IMR-90 (cell line): ENCODE measurements at regions not wholly inside any gene's neighbourhood (a gene's known extent, or its start where the extent isn't known, plus 50 kb on each side); places are given as distances from the start of the nearest gene placed in this dataset.

Source experiments
- ATAC-seq: fragments of 200-7000 bp; cut with Tn5 transposase; 2 replicates; pipeline ENCODE4 v1.9.1; 2020; ENCODE audit warnings: low read depth, mild to moderate bottlenecking, moderate library complexity
- BruUV-seq: library from RNA; stranded (reverse); fragments of 400-500 nt; replicated peaks from 2 replicates; lab custom pipeline; 2021; lab: Mats Ljungman, UMichigan
- CTCF ChIA-PET: fragments of 300-600 bp; formaldehyde crosslinking; extraction: SDS; loops from one replicate; lab custom pipeline; 2021; ENCODE audit warnings: antibody characterized with exemption; lab: Yijun Ruan, JAX
- POLR2A ChIA-PET: fragments of 300-600 bp; sonication (Branson Sonifier 250); formaldehyde crosslinking; loops from one replicate; lab custom pipeline; 2022; ENCODE audit warnings: antibody characterized with exemption; ENCODE audit not compliant: unreplicated experiment; lab: Charles Lee
- DNase-seq: peaks from one replicate; pipeline ENCODE4 v3.0.0; 2013
- H2AFZ ChIP-seq: replicated peaks from 2 replicates; pipeline ENCODE3; 2013; ENCODE audit warnings: low read length, mild to moderate bottlenecking; ENCODE audit not compliant: poor library complexity
- H2AK5ac ChIP-seq: 2 replicates; pipeline ENCODE4 v1.6.1; 2013; ENCODE audit warnings: low read depth, low read length, inconsistent platforms
- H2AK9ac ChIP-seq: replicated peaks from 2 replicates; pipeline ENCODE3; 2013; ENCODE audit warnings: mild to moderate bottlenecking, low read depth, low read length, moderate library complexity; ENCODE audit not compliant: poor library complexity
- H2BK120ac ChIP-seq: 2 replicates; pipeline ENCODE4 v1.6.1; 2013; ENCODE audit warnings: low read depth, low read length, inconsistent platforms
- H2BK15ac ChIP-seq: 3 replicates; pipeline ENCODE4 v1.6.1; 2013; ENCODE audit warnings: low read depth, low read length, inconsistent platforms
- H2BK20ac ChIP-seq: 2 replicates; pipeline ENCODE4 v1.6.1; 2013; ENCODE audit warnings: low read depth, mild to moderate bottlenecking, inconsistent platforms, low read length, moderate library complexity
- H2BK5ac ChIP-seq: 2 replicates; pipeline ENCODE4 v1.6.1; 2013; ENCODE audit warnings: mild to moderate bottlenecking, low read depth, low read length, inconsistent platforms; ENCODE audit not compliant: poor library complexity, severe bottlenecking
- H3K14ac ChIP-seq: replicated peaks from 2 replicates; pipeline ENCODE4 v1.6.1; 2013; ENCODE audit warnings: low read depth, low read length, inconsistent platforms
- H3K18ac ChIP-seq: 2 replicates; pipeline ENCODE4 v1.6.1; 2013; ENCODE audit warnings: low read depth, low read length, control low read depth
- H3K23ac ChIP-seq: 2 replicates; pipeline ENCODE4 v1.6.1; 2013; ENCODE audit warnings: low read depth, low read length, inconsistent platforms
- H3K27ac ChIP-seq: 2 replicates; pipeline ENCODE4 v1.5.1; 2013; ENCODE audit warnings: mild to moderate bottlenecking, control low read depth, low read length; ENCODE audit not compliant: insufficient read depth
- H3K27me3 ChIP-seq: 2 replicates; pipeline ENCODE4 v1.6.1; 2013; ENCODE audit warnings: low read length; ENCODE audit not compliant: control insufficient read depth, insufficient read depth
- H3K36me3 ChIP-seq: 2 replicates; pipeline ENCODE4 v1.6.1; 2013; ENCODE audit warnings: low read length, mixed read lengths; ENCODE audit not compliant: control insufficient read depth, insufficient read depth
- H3K4ac ChIP-seq: 2 replicates; pipeline ENCODE4 v1.6.1; 2013; ENCODE audit warnings: low read depth, low read length, inconsistent platforms
- H3K4me1 ChIP-seq: 2 replicates; pipeline ENCODE4 v1.6.1; 2013; ENCODE audit warnings: low read length, mixed read lengths; ENCODE audit not compliant: control insufficient read depth, insufficient read depth
- H3K4me2 ChIP-seq: 2 replicates; pipeline ENCODE4 v1.6.1; 2013; ENCODE audit warnings: low read depth, mild to moderate bottlenecking, control low read depth, low read length, moderate library complexity
- H3K4me3 ChIP-seq: 2 replicates; pipeline ENCODE4 v1.5.1; 2013; ENCODE audit warnings: low read depth, mild to moderate bottlenecking, control low read depth, low read length, moderate library complexity; ENCODE audit not compliant: insufficient read depth
- H3K56ac ChIP-seq: 2 replicates; pipeline ENCODE4 v1.6.1; 2013; ENCODE audit warnings: low read length, inconsistent platforms; ENCODE audit not compliant: insufficient read depth; ENCODE audit errors: extremely low read depth
- H3K79me1 ChIP-seq, 2 experiments: 2 replicates each; pipeline ENCODE4 v1.6.1; 2013; ENCODE audit warnings: low read length in 2 of 2, inconsistent platforms in 1 of 2, low read depth in 1 of 2
- H3K9ac ChIP-seq: 2 replicates; pipeline ENCODE4 v1.6.1; 2013; ENCODE audit warnings: low read depth, low read length, control low read depth
- H3K9me1 ChIP-seq: 2 replicates; pipeline ENCODE4 v1.6.1; 2013; ENCODE audit warnings: low read length, inconsistent platforms; ENCODE audit not compliant: insufficient read depth
- H3K9me3 ChIP-seq: 2 replicates; pipeline ENCODE4 v1.6.1; 2013; ENCODE audit warnings: low read length; ENCODE audit not compliant: control insufficient read depth, insufficient read depth
- H4K20me1 ChIP-seq: 2 replicates; pipeline ENCODE4 v1.6.1; 2013; ENCODE audit warnings: low read length, inconsistent platforms; ENCODE audit not compliant: insufficient read depth
- H4K5ac ChIP-seq: 2 replicates; pipeline ENCODE4 v1.6.1; 2013; ENCODE audit warnings: mild to moderate bottlenecking, low read depth, low read length, control low read depth
- H4K8ac ChIP-seq, 2 experiments: 2 replicates each; pipeline ENCODE4 v1.6.1; 2013; ENCODE audit warnings: low read depth in 2 of 2, low read length in 2 of 2, control low read depth in 1 of 2, inconsistent platforms in 1 of 2
- H4K91ac ChIP-seq: 2 replicates; pipeline ENCODE4 v1.6.1; 2013; ENCODE audit warnings: low read depth, low read length, inconsistent platforms; ENCODE audit not compliant: insufficient read depth
- FOS ChIP-seq: fragments of 150-350 bp; IDR thresholded peaks from 2 replicates; pipeline ENCODE4 v1.6.1; 2016; ENCODE audit warnings: low read depth, low read length
- MAZ ChIP-seq: IDR thresholded peaks from 2 replicates; pipeline ENCODE4 v1.6.1; 2012; ENCODE audit warnings: low read depth, mild to moderate bottlenecking, low read length, improper control_type of control experiment, moderate library complexity, borderline replicate concordance
- dilution Hi-C: fragments of 300-500 bp; cut with HindIII; formaldehyde crosslinking; loops from one replicate; pipeline ENCODE4 v1.14.3; 2018; ENCODE audit warnings: low sequenced_read_pairs; ENCODE audit not compliant: unreplicated experiment
- in situ Hi-C: fragments of 300-500 bp; cut with MboI; formaldehyde crosslinking; loops from 3 replicates; pipeline ENCODE4 v1.14.3; 2019; ENCODE audit warnings: low sequenced_read_pairs, inconsistent platforms, mixed read lengths
- intact Hi-C: fragments of 100-400 bp; cut with micrococcal nuclease; formaldehyde crosslinking; loops from 2 replicates; pipeline ENCODE4 v1.10.0; 2022
- TF ChIP-seq, protein P1 (sequence below): conservative IDR thresholded peaks from 2 replicates; pipeline ENCODE4 v1.5.1; 2012; ENCODE audit warnings: mild to moderate bottlenecking, low read depth, low read length, improper control_type of control experiment
- TF ChIP-seq, protein P2 (sequence below): fragments of 150-350 bp; IDR thresholded peaks from 2 replicates; pipeline ENCODE4 v1.6.1; 2017; ENCODE audit warnings: mild to moderate bottlenecking, antibody characterized with exemption, low read length, low read depth

DNA sequence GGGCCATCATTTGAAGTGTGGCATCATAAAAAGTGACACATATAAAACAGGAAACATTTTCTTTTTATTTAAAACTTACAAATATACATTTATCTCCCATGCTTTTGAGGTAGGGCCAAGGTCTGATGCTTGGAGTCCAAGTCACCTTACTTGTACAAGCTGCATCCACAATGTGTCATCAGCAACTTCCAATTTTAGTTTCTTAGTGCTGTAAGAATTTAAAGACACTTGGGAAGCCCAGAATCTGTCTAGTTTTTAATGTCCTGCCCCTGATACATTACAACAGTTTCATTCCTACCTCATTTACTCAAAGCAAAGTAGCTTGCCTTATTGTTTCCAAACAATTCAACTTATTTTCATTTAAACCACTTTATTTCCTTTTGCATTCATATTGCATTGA, 297.7 kb downstream of the MTX2 start:
- H3K18ac ChIP-seq = no peak overlapping the region
- H3K9ac ChIP-seq = no peak overlapping the region
- no peak overlapping the region for H3K27ac ChIP-seq
- peaks cover 3% of the 10 kb centered on the region; the same call in 1 of the 2 replicates for H3K9me1 ChIP-seq
- H2AK9ac ChIP-seq = no peak overlapping the region
- H3K23ac ChIP-seq = no peak overlapping the region
- DNase-seq (peak; percentile 28), ATAC-seq (no peak)
- TF ChIP-seq, protein P1, sequence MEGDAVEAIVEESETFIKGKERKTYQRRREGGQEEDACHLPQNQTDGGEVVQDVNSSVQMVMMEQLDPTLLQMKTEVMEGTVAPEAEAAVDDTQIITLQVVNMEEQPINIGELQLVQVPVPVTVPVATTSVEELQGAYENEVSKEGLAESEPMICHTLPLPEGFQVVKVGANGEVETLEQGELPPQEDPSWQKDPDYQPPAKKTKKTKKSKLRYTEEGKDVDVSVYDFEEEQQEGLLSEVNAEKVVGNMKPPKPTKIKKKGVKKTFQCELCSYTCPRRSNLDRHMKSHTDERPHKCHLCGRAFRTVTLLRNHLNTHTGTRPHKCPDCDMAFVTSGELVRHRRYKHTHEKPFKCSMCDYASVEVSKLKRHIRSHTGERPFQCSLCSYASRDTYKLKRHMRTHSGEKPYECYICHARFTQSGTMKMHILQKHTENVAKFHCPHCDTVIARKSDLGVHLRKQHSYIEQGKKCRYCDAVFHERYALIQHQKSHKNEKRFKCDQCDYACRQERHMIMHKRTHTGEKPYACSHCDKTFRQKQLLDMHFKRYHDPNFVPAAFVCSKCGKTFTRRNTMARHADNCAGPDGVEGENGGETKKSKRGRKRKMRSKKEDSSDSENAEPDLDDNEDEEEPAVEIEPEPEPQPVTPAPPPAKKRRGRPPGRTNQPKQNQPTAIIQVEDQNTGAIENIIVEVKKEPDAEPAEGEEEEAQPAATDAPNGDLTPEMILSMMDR = no peak
- no peak for TF ChIP-seq FOS
- TF ChIP-seq MAZ = no peak
- TF ChIP-seq, protein P2, sequence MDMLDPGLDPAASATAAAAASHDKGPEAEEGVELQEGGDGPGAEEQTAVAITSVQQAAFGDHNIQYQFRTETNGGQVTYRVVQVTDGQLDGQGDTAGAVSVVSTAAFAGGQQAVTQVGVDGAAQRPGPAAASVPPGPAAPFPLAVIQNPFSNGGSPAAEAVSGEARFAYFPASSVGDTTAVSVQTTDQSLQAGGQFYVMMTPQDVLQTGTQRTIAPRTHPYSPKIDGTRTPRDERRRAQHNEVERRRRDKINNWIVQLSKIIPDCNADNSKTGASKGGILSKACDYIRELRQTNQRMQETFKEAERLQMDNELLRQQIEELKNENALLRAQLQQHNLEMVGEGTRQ = no peak
- no peak overlapping the region for H3K4me2 ChIP-seq
- H3K14ac ChIP-seq = no peak overlapping the region
- H3K79me1 ChIP-seq = no peaks in the 10 kb centered on the region
- no peak overlapping the region for H3K56ac ChIP-seq
- H4K91ac ChIP-seq = no peak overlapping the region
- no peak overlapping the region for H2BK120ac ChIP-seq
- no peak overlapping the region for H2BK15ac ChIP-seq
- no peaks in the 10 kb centered on the region for H3K9me3 ChIP-seq
- no peak overlapping the region for H2BK20ac ChIP-seq
- H3K4me3 ChIP-seq = no peak overlapping the region
- no peak overlapping the region for H4K5ac ChIP-seq
- ChIA-PET CTCF (interaction anchor here (1.0 to 1.4 kb wide), 2 partner anchors 10 to 112 kb away, joined by 3 to 4 read pairs; no protein-coding TSS in a partner anchor), POLR2A (no interaction called here)
- intact Hi-C loops = no loop called here
- H4K20me1 ChIP-seq = no peaks in the 10 kb centered on the region
- no peak overlapping the region for H2BK5ac ChIP-seq
- no peaks in the 10 kb centered on the region for H3K27me3 ChIP-seq
- H2AFZ ChIP-seq = no peak overlapping the region
- peaks cover 4% of the 10 kb centered on the region for H3K4me1 ChIP-seq
- in situ Hi-C loops = no loop called here
- BruUV-seq = no TSS peak
- no peaks in the 10 kb centered on the region for H3K36me3 ChIP-seq
- H3K4ac ChIP-seq = no peak overlapping the region
- H2AK5ac ChIP-seq = no peak overlapping the region
- no peak overlapping the region for H4K8ac ChIP-seq
- dilution Hi-C loops = no loop called here
